GM18498 (cell line): ENCODE measurements at regions not wholly inside any gene's neighbourhood (a gene's known extent, or its start where the extent isn't known, plus 50 kb on each side); places are given as distances from the start of the nearest gene placed in this dataset.

Source experiments
- ATAC-seq: cut with Tn5 transposase; IDR thresholded peaks from one replicate; pipeline ENCODE4 v1.9.1; 2021; ENCODE audit warnings: mild to moderate bottlenecking, moderate library complexity; ENCODE audit not compliant: unreplicated experiment

DNA sequence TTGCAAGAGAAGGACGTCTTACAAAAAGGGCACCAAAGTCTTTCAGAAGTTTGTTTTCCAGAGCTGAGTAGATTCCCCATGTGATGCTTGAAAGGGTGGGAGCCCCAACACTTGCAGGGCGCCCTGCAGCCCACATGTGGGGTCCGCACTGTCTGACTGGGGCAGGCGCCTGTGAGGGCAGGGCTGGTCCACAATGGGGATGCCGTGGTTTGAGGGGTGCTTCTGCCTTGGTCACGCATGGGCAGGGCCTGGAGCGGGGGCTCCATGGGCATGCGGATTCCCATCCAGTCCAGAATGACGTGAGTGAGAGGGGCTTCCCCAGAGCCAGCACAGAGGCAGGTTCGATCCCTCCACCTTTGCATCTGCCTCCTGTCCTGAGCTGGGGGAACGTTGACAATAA is 101.5 kb upstream of the SHH start:
- no peak for ATAC-seq

DNA sequence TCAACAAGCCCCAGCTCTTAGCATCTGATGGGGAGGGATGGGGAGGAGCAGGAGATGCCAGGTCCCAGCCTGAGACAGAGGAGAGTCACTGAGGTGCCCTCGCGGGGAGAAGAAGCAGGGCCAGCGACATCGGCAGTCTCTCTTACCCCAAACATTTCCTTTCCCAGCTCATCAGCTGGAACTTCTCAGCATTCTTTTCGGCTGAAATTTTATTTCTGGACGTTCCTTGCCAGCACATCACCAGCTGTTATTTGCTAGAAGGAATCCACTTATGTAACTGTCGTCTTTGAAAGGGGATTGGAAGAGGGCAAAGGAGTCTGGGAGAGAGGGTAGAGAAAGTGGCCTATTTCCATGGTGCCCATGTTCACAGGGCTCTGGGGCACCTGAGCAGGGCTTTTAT is 101.0 kb upstream of the SHH start:
- no peak for ATAC-seq

DNA sequence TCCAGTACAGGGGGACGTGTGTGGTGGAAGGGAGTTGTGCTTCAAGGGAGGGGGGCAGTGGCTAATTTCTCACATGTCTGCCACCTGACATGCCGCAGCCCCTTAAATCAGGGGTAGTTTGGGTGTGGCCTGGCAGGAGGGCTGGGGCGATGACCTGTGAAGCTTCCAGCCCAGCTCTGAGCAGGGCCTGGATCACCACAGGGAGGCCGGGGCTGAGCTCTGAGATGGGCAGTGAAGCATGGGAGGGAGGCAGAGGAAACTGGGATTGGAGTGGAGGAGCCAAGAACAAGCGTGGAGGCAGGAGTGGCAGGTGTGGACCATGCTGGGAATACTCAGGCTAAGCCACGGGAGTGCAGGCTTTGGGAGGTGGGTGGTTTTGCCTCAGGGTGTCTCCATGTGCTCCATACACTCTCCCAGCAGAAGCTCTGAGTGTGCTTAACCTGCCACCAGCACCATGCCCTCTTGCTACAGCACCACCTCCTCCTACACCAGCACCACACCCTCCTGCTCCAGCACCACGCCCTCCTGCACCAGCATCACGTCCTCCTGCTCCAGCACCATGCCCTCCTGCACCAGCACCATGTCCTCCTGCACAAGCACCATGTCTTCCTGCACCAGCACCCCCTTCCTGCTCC is 99.3 kb upstream of the SHH start:
- no peak for ATAC-seq

DNA sequence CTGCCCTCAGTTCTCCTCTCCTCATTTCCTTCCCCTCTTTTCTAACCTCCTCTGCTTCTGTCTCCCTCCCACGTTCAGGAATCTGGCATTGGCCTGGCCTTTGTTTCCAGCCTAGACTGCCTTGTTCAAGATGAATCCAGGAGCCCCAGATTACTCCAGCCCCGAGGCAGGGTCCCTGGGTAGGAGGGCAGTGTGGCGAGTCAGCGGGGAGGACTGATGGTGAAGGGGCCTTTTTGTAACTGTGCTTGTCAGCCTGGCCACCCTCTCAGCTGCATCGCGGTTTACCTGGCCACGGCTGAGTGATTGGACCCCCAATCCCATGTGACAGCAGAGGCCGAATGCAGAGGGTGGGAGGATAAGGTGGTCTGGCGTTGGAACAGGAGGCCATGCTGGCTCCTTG is 96.1 kb upstream of the SHH start:
- no peak for ATAC-seq

DNA sequence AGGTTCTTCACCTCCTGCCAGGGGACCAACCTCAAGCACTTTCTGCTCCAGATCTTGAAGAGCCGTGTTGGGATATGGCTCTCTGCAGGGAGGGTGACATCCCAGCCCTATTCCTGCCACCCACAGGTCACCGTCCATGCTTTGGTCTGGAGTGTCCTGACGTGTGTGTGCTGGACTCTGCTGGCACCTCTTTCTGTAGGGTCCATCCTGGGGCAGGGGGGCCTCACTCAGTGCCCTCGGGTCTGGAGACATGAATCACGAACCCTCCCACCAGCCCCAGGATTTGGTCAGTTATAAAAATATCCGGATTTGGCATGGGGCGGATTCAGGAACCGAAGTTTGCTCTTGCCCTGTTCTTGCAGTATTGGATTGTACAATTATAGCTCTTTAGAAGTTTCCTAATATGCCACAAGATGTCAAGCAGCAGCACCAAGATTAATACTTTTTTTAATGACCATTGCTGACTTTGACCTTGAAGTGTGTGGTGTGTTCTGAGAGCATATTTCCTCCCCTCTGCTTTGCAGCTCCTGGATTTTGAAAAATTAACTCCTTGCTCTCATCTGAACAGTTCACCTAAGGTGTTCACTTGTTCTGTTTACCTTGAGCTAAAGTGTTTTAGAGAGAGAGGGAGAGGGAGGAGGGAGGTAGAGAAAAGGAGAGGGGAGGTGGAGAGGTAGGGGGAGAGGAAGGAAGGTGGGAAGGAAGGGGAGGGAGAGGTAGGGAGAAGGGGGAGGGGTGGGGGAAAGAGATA is 95.4 kb upstream of the SHH start:
- ATAC-seq: no peak

DNA sequence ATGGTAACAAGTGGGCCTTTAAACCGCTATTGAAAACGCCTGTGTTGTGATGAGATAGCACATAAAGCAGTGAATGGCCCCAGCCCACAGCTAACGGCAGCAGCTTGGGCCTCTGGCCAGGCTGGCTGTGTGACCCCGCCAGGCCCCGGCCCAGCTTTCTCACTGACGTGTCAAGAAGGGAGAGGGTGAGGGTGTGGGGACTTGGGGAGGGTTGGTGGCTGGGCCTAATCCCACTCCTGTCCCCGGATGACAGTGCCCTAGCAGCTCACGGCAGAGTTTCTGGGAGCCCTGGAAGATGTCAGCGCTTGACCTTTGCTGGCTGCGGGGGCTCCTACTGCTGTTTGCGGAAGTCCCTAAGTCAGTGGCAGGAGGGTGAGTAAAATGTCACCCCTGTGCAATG is 88.9 kb upstream of the SHH start:
- ATAC-seq: no peak

DNA sequence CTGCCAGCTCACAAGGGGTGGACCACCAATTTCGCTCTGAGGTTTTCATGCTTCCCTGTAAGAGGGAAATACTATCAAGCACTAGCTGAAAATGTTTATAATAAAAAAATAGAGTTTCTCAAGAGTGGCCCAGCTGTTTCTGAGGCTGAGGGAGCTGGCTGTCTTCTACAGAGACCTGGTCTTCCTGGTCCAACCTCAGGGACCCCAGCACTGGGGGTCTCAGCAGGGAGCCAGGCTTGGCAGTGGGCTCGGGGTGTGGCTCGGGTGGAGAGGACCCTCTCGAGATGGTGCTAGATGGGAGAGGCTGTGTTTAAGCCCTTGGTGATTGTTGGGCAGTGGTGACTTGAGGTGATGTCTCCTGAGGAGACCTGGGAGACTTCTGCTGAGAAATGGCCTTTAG is 87.3 kb upstream of the SHH start:
- ATAC-seq: no peak

DNA sequence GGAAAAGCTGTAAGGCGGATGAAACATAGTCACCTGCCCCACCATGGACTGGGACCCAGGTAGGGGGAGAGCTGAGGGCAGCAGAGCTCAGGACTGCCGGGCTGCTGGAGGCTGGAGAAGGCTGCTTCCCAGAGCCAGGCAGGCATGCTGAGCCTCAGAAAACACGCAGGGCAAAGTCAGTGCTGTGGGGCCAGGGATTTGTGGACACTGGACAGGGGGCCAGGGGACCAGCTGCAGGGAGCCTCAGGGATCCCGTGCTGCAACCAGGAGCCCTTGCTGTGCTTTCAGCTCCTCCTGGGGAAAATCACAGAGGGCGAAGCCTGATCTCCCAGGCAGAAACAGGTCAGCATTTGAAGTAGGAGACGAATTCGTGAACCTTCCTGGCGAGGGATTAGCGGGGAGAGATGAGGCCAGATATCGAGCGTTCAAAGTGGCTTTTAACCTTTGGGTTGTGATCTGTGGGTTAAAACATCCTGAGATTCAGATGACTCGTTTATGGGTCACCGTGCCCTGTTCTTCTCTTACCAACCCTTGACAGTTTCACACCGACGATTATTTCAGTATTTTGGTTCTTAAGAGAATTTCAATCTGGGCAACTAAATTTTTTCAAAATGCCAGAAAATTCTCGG is 85.6 kb upstream of the SHH start:
- ATAC-seq: no peak

DNA sequence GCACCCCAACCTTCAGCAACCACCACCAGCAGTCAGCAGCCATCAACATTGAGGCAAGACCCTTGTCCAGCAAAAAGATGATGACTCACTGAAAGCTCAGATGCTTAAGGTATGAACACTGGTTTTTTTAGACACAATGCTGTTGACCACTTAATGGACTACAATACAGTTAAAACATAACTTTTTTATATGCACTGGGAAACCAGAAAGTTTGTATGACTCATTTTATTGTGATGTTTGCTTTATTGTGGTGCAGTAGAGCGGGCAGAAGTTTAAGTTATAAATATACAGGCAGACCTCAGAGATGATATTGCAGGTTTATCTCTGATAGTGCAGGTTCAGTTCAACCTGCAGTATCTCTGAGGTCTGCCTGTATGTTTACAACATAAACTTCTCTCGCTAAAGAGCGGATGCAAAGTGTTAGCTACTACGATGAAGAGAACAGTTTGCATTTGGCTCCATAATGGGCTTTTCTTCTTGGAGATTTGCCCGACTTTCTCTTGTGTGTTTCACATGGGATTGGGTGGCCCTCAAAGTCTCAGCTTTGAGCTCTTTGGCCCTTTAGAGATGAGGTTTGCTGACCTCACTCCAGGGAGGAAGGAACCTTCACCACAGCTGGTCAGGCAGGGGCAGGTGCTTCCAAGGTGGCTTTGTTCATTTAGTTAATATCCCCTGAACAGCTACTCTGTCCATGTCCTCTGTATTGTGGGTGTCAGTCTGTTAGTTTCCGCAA is 84.4 kb upstream of the SHH start:
- no peak for ATAC-seq

DNA sequence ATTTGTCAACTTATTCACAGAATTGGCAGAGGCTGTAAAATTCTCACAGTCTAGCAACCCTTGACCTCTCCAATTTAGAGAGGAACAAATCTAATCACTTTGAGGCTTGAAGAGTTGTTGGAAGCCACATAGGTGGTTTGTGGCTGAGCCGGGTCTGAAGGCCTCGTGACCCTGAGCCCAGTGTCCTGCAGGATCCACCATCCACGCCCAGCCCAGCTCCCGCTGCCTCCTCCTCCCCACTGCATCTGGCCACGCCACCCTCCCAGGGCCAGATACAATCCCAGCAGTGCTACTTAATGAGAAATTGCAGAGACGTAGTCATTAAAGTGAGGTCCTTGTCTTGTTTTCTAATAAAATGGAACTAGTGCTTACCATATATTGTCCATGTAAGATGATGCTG is 81.4 kb upstream of the SHH start:
- no peak for ATAC-seq

DNA sequence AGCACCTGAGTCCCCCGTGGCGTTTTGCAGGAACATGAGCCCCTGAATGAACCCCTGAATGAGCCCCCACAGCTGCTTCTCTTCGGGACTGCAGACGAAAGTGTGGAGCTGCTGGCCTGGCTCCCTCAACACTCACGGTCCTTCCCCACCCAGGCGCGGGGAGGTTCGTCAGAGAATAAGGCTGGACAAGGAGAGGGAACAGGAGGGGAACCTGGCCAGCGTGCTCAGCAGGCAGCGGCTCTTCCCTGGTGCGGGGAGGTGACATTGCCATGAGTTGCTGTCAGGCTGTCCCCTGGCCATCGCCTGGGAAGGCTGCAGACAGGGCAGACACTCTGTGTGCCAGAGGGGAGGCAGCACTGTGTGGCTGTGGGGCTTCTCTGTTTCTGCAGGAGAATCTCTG is 80.9 kb upstream of the SHH start:
- ATAC-seq: no peak

DNA sequence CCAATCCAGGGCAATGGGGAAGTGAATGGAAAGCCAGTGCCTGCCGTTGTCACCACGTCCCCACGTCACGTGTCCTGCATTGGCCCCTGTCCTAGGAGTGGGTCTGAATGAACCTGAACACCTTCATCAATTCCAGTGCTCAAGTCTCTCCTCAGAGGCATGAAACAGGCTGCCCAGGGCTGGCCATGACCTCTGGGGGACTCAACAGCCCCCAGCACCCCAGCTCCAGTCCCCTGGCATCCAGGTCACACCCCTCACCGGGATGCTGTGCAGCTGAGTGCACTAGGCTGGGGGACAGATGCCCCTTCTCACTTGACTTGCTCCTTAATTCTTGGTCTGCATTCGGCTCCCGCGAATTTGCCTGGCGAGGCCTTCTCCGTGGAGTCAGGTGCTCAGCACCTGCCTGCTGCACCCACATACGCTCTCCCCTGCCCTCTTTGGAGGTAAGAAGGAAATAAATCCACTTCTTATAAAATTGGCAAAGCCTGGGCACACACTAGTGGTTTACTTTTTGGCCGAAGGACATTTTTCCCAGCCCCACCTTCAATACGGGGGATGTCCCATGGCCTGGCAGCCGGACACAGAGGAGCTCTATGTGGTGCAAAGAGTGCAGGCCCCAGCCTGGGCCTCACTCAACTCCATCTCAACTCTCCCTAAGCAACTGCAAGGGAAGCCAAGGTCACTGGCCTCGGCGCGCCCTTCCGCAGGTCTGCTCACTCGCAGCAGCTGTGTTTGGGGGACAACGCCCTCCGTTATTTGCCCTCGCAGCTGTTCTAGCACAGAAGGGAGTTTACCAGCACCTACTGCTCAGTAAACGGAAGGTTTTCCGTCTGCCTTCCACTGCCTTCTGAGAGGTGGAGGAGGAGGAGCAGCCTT is 77.6 kb upstream of the SHH start:
- ATAC-seq: no peak

DNA sequence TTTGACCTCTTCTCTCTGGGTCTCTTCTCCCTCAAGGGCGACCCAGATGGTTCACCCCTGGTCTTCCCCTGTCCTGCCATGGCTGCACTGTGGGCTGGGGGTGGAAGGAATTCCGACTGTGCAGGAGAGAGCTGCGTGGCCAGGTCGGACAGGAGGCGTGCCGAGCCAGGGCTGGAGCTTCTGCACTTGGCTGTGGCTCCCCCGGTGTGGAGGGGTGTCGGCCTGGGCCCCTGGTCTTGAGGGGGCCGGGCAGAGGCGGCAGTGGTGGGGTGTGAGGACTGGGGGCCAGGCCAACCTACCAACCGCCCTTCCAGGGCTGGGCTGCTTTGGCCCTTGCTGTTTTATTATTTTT is 74.9 kb upstream of the SHH start:
- no peak for ATAC-seq

DNA sequence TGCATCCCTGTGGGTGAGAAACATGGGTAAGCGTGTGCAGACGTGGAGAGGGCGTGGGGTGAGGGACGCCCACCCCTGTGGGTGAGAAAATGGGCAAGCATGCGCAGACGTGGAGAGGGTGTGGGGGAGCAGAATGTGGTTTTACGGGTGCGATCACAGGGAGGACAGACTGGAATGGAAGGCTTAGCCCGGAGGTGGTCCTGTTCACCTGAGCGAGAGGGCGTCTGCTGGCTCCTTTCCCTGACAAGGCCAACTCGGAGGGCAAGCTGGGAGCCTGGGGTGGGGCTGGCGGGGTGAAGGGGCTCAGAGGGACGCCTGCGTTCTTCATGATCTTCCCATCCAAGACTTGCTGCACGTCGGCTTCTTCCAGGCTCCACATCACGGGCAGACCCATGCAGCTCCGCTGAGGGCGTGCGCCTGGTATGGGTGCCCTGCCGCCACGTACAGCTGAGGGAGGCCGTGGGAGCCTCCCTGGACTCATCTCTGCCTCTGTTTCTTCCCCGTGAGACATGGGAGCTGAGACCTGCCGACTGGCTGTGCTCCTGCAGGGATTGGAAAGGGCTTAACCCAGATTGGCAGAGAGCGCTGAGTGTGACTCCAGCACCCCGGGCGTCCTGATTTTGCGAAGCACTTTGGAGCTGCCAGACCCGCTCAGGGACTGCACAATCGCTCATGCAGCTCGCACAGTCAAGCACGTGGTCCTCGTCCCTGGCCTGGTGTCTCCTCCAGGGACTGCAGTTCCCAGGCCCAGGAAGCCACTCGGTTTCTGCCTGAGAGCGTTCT is 74.3 kb upstream of the SHH start:
- no peak for ATAC-seq

DNA sequence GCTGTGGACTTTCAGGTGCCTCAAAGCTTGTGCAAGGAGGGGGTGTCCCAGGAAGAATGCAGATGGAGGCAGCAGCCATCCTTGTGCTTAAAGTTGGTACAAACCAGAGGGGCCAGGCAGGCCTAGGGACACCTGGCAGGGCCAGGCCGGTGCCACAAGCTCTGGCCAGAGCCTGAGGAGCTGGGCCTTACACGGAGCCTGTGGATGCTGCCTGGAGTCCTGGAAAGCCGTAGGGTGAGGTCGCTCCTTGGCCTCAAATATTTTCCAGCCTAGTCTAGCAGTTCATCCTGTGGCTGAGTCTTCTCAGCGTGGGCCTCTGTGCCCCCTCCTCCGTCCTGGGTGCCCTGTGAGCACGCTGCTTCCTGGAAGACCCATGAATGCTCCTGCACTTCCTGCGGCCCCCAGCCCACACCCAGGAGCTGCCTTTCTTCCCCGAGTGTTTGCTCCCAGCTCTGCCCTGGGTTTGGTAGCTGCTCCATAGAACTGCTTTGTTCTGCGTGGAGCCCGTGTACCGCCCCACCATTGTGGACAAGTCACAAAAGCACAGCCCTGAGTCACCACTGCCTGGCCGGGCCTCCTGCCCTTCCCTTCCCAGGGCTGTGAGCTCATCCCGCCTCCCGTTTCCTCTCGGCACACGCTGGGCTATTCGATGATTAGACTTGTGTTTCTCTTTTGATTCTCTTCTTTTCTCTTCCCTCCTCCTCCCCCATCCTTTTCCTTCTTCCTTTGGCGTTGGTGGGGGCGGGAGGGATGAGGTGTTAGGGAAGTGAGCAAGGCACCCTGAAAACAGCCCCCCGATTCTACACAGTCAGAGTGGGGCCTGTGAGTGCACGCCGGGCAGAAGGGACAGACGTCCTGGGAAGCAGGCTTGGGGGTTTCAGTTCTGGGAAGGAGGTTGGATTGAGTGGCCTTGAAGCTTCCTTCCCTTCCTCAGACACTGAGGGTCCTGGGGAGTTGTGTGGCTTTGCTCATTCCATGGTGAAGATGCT is 73.2 kb upstream of the SHH start:
- ATAC-seq: no peak

DNA sequence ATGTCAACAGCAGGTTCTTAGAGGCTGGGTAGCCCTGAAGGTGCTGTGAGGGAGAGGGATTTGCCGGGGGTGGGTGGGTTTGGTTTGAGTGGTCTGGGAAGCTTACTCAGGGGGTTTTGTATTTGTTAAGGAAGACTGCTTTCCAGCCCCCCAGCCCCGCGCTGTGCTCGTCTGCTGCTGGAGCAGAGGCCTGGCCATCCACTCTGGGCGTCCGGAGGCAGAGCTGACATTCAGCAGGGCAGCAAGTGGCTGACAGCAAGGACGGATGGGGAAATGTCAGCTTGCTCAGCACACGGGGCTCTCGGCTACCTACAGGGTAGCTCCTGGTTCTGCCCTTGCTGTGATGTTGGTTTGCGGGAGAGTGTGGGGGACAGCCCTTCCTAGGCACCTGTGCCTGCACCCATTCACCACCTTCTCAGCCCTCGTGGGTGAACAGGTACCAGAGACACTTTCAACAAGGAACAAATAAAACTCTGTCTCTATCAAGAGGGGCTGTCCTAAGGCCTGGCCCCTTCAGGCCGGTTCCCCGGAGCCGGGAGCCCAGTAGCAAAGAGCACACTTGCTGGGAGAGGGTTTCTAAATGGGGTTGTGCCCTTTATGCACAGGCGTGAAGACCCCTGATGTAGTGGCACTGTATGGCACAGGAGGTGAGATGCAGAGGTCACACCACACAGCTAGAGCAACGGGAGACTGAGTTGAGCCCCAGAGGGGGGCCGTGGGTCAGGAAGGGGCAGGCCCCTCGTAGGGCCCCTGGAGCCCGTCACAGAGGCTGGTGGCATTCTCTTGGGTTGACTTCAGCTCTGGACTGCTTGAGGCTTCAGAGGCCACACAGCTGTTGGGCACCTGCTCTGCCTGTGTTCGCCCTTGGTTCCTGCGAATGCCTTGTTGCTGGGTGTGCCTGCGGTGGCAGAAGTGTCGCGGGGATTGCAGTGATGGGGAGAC is 72.2 kb upstream of the SHH start:
- ATAC-seq: no peak

DNA sequence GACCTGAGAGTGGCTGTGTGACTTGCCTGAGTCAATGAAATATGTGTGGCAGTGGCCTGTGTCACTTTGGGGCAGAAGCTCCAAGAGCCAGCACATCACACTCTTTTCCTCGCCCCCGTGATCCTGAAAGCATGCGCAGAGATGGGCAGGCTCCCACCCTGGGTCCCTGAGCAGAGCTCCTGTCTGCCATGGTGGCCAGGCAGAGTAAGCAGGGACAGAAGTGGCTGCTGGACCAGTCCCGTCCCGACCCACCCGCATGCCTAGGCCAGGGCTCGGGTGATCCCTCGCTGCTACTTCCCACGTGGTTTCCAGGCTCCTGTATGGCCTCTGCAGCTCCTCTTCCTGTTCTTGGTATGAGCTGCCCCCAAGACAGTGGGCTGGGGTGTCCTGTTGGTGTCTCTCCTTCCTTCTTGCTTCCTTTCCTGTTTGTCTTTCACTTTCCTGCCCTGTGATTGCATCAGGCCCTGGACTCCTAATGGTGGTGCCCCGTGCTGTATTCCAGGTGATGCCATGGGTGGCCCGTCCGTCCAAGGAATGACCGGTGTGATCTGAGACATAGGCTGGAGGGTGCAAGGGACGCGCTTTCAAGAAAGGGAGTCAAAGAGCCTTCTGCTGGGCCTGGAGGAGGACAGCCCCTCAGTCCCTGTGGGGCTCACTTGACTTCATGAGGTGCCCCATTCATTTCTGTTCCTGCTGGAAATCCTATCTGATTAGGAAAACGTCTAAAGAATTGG is 71.4 kb upstream of the SHH start:
- ATAC-seq: no peak
